WI38 (cell line): ENCODE measurements at regions not wholly inside any gene's neighbourhood (a gene's known extent, or its start where the extent isn't known, plus 50 kb on each side); places are given as distances from the start of the nearest gene placed in this dataset.
"Not testable (repeated sequence)": the region's sequence is repeated elsewhere in the genome, so short reads cannot be mapped to it uniquely, and the experiment has no call there.

Experiments
- H3K4me3 ChIP-seq: 2 replicates; pipeline ENCODE4 v1.5.1; 2011; ENCODE audit warnings: low read depth, mild to moderate bottlenecking, control low read depth, low read length

GRCh38 chr15:22519213-22519612, 60.5 kb downstream of the GOLGA6L22 start:
- H3K4me3 ChIP-seq = not testable (repeated sequence)

- not testable (repeated sequence) for H3K4me3 ChIP-seq
Measured at GRCh38 chr15:22526537-22526936, 67.8 kb downstream of the GOLGA6L22 start.

- H3K4me3 ChIP-seq = not testable (repeated sequence)
Measured at GRCh38 chr15:22527016-22527415, 68.3 kb downstream of the GOLGA6L22 start.

DNA sequence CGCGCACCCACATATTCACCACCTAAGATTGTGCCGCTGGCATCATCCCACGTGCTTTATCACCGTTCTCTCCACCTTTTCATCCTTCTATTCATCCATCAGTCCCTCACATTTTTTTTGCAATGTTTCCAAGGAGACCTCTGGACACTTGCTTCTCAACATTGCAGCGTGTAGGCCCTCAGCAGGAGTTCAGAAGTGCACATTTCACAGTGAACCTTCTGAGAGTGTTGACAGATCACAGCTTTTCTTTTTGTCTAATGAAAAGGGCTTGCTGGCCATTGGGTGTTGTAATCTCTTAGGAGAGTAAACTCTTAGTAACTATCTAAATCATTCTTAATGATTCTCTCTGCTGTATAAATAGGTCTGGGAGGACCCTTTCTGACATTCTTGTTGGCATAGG, 70.5 kb downstream of the GOLGA6L22 start:
- H3K4me3 ChIP-seq = not testable (repeated sequence)

DNA sequence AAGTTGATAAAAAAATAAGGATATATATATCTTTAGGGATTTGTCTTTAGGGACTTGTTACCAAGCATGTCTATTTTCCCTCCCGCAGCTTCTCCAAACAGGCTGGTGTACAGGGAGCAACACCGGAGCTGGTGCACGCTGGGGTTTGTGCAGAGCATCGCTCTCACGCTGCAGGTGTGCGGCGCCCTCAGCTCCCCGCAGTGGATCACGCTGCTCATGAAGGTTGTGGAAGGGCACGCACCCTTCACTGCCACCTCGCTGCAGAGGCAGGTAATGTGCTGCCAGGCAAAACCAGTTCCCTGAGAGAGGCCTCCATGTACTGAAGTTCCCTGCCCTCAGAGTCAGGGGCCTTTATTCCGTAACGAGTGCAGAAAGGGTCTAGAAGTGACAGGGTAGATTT, 101.0 kb downstream of the GOLGA6L22 start:
- H3K4me3 ChIP-seq = not testable (repeated sequence)

DNA sequence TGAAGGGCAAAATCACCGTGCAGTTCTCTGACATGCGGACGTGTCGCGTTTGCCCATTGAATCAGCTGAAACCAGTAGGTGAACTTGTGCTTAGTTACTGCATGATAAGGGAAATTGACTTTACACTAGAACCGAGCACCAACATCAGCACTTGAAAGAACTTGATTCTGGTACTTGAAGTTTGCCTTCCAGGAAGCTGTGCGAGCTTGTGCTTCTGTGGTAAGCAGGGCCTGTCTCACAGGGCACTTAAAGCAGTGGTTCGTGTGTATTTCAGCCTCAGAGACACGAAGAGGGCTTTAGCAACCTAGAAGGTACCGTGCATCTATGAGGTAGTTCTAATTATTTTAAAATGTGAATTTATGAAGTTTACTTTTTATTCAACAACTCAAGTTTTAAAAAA, 103.0 kb downstream of the GOLGA6L22 start:
- not testable (repeated sequence) for H3K4me3 ChIP-seq

GRCh38 chr15:22566510-22566909, 107.8 kb downstream of the GOLGA6L22 start:
- H3K4me3 ChIP-seq = not testable (repeated sequence)

DNA sequence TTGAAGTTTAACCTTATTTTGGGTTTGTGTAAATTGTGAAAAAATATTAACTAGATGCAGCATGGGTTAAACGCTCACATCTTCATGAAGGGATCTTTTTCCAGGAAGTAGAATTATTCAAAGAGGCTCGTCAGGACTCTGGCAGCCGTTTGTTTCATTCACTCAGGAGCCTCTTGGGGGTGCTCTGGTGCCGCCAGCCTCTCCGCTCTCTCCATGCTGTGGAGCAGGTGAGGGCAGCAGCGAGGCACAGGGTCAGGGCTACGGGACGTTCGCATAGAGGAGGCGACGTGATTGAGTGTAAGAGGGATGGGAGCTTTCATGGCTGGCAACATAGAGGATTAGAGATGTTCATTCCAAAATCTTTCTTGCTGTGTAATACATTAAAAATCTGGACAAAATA, 110.8 kb downstream of the GOLGA6L22 start:
- H3K4me3 ChIP-seq = not testable (repeated sequence)

- H3K4me3 ChIP-seq = not testable (repeated sequence)
Measured at GRCh38 chr15:22572152-22572735, 113.5 kb downstream of the GOLGA6L22 start.

GRCh38 chr15:22572792-22573191, 114.1 kb downstream of the GOLGA6L22 start:
- not testable (repeated sequence) for H3K4me3 ChIP-seq

DNA sequence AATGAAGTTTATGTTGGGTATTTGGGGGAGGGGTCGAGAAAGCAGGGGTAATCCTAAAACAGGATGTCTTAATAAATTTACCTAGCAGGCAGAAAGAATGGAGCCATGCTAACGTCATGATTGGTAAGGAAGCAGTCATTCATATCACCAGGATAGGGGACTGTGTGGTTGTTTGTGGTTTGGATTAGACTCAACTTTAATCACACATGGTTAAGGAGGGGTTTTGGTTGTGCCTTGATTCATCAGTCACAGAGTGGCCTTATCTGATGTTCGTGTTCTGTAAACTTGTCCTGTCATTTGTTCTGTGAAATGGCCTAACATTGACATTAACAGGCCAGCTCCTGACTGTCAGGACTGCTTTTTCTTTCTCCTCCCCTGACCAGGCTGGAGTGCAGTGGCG, 119.1 kb downstream of the GOLGA6L22 start:
- H3K4me3 ChIP-seq = not testable (repeated sequence)

- H3K4me3 ChIP-seq = not testable (repeated sequence)
Measured at GRCh38 chr15:22579213-22579612, 120.5 kb downstream of the GOLGA6L22 start.

DNA sequence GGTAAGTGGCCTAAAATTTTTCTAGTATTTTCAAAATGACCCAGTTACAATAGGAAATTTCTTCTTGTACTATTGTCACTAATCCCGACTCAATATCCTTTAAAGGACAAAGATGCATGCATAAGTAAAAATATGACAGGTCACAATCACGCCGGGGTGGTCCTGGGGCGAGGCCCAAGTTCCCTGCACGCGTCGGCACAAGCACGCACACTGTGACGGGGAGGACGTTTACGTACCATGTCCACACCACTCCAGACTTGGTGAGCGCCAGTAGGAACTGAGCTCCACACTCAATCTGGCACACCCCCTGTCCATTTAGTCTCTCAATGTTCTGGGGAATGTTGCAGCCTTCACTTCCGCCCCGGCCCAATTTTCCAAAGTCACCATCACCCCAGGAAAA, 128.7 kb downstream of the GOLGA6L22 start:
- not testable (repeated sequence) for H3K4me3 ChIP-seq

- H3K4me3 ChIP-seq = not testable (repeated sequence)
Measured at GRCh38 chr15:22598552-22598951, 139.8 kb downstream of the GOLGA6L22 start.

GRCh38 chr15:22599526-22600320, 141.0 kb downstream of the GOLGA6L22 start:
- not testable (repeated sequence) for H3K4me3 ChIP-seq

GRCh38 chr15:22616976-22617375, 158.3 kb downstream of the GOLGA6L22 start:
- H3K4me3 ChIP-seq = not testable (repeated sequence)

DNA sequence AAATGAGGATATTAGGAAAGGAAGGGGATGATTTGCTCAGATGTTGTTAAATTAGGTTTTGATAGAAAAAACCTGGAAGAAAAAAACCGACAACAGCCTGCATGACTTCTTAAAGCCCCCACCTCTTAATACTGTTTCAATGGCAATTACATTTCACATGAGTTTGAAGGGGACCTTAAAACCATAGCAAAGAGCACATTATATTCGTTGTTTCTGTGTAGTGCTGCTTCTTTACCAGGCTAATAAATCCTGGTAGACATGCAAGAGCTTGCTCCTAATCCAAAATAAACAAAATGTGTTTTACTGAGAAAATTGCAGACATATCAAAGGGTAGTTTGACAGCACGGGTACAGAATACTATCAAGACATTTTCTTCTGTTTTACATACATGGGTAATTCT, 154.7 kb upstream of the NIPA1 start:
- not testable (repeated sequence) for H3K4me3 ChIP-seq

DNA sequence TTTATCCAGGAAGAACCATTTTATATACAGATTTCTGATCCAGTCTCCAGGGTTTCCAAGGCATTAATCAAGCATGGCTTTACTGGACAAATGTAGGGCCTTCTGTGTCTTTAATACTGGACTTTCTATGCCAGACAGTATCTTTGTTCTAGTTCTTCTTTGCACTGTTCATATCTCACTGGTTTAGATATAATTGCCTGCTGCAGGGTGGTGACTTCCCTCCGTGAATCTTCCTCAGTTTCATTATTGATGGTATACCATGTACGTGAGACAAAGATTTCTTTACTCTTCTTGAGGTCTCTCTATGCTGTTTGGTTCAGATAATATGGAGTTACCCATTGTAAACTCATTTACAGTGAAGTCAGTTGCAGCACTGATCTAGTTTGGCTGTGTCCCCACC, 146.5 kb upstream of the NIPA1 start:
- not testable (repeated sequence) for H3K4me3 ChIP-seq

DNA sequence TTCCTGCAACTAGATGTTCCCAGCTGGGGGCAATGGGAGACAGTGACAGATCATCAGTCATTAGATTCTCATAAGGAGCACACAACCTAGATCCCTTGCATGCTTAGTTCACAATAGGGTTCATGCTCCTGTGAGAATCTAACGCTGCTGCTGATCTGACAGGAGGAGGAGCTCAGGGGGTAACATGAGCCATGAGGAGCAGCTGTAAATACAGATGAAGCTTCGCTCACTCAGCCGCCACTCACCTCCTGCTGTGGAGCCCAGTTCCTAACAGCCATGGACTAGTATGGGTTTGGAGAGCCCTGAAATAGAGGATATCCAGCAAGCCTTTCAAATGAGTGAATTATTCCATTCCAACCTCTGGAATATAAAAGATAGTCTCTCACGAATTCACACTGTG, 137.0 kb upstream of the NIPA1 start:
- not testable (repeated sequence) for H3K4me3 ChIP-seq

- H3K4me3 ChIP-seq = not testable (repeated sequence)
Measured at GRCh38 chr15:22651179-22651578, 135.3 kb upstream of the NIPA1 start.

DNA sequence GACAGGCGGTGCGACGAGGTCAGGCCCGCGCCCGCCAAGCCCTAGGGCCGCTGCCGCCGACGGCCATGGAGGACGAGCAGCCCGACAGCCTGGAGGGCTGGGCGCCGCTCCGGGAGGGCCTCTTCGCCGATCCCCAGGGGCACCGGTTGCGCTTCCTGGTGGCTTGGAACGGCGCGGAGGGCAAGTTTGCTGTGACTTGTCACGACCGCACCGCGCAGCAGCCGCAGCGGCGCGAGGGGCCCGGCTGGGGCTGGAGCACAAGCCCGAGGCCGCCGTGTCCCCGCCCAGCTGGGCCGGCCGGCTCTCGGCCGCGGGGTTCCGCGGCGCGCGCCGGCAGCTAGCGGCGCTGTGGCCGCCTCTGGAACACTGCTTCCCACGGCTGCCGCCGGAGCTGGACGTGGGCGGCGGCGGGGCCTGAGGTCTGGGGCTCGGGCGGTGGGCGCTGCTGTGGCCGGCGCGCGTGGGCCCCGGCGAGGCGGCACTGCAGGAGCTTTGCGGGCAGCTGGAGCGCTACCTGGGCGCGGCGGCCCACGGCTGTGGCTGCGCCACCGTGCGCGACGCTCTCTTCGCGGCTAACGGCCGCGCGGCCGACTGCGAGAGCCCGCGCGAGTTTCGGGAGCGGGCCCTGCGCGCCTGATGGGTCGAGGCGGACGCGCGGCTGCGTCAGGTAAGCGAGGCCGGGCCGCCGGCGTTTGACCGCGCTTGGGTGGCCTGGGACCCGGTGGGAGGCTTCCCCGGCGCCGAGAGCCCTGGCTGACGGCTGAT, 122.0 kb upstream of the NIPA1 start:
- H3K4me3 ChIP-seq = peak overlapping the region; percentile 57
